H9 (cell line): ENCODE measurements at regions not wholly inside any gene's neighbourhood (a gene's known extent, or its start where the extent isn't known, plus 50 kb on each side); places are given as distances from the start of the nearest gene placed in this dataset.

Source experiments
- DNase-seq: peaks from one replicate; pipeline ENCODE4 v3.0.0-alpha.2; 2017
- H2AFZ ChIP-seq: one replicate; pipeline ENCODE4 v1.6.1; 2013; ENCODE audit warnings: mild to moderate bottlenecking, low read length, control low read depth, moderate library complexity
- H2AK5ac ChIP-seq: 2 replicates; pipeline ENCODE4 v1.6.1; 2013; ENCODE audit warnings: low read length, control low read depth, mixed read lengths; ENCODE audit not compliant: insufficient read length
- H2BK120ac ChIP-seq: one replicate; pipeline ENCODE4 v1.6.1; 2013; ENCODE audit warnings: low read depth, mild to moderate bottlenecking, low read length, control low read depth, inconsistent platforms; ENCODE audit not compliant: poor library complexity, severe bottlenecking
- H2BK12ac ChIP-seq: 2 replicates; pipeline ENCODE4 v1.6.1; 2013; ENCODE audit warnings: low read length, control low read depth, mixed read lengths, low read depth; ENCODE audit not compliant: insufficient read length
- H2BK15ac ChIP-seq: 2 replicates; pipeline ENCODE4 v1.6.1; 2013; ENCODE audit warnings: low read depth, low read length, control low read depth
- H2BK20ac ChIP-seq: one replicate; pipeline ENCODE4 v1.6.1; 2013; ENCODE audit warnings: low read depth, mild to moderate bottlenecking, low read length, control low read depth, inconsistent platforms; ENCODE audit not compliant: poor library complexity, severe bottlenecking
- H2BK5ac ChIP-seq: 2 replicates; pipeline ENCODE4 v1.6.1; 2013; ENCODE audit warnings: low read length, control low read depth, mixed read lengths; ENCODE audit not compliant: insufficient read length
- H3K14ac ChIP-seq: 2 replicates; pipeline ENCODE4 v1.6.1; 2013; ENCODE audit warnings: low read length, control low read depth; ENCODE audit not compliant: insufficient read depth
- H3K18ac ChIP-seq: 2 replicates; pipeline ENCODE4 v1.6.1; 2013; ENCODE audit warnings: low read depth, mild to moderate bottlenecking, mixed read lengths, low read length, control low read depth; ENCODE audit not compliant: insufficient read length
- H3K23ac ChIP-seq: 2 replicates; pipeline ENCODE4 v1.6.1; 2013; ENCODE audit warnings: low read length, control low read depth, mixed read lengths, low read depth; ENCODE audit not compliant: insufficient read length
- H3K23me2 ChIP-seq: 2 replicates; pipeline ENCODE4 v1.6.1; 2013; ENCODE audit warnings: low read depth, mild to moderate bottlenecking, mixed read lengths, low read length, control low read depth; ENCODE audit not compliant: insufficient read length, poor library complexity, severe bottlenecking
- H3K27ac ChIP-seq: 2 replicates; pipeline ENCODE4 v1.5.1; 2013; ENCODE audit warnings: low read length, control low read depth, mixed read lengths, low read depth; ENCODE audit not compliant: insufficient read length
- H3K27me3 ChIP-seq: 2 replicates; pipeline ENCODE4 v1.6.1; 2013; ENCODE audit warnings: low read length, control low read depth, inconsistent platforms; ENCODE audit not compliant: insufficient read depth
- H3K4ac ChIP-seq: 2 replicates; pipeline ENCODE4 v1.6.1; 2013; ENCODE audit warnings: low read depth, mild to moderate bottlenecking, control low read depth, inconsistent platforms, low read length, moderate library complexity
- H3K4me1 ChIP-seq: 2 replicates; pipeline ENCODE4 v1.6.1; 2013; ENCODE audit warnings: low read length, control low read depth, inconsistent platforms; ENCODE audit not compliant: insufficient read depth
- H3K4me2 ChIP-seq: 2 replicates; pipeline ENCODE4 v1.6.1; 2013; ENCODE audit warnings: low read length, control low read depth, mixed read lengths; ENCODE audit not compliant: insufficient read length, insufficient read depth
- H3K56ac ChIP-seq: 2 replicates; pipeline ENCODE4 v1.6.1; 2013; ENCODE audit warnings: low read depth, mild to moderate bottlenecking, mixed read lengths, low read length, control low read depth; ENCODE audit not compliant: insufficient read length
- H3K79me1 ChIP-seq: 2 replicates; pipeline ENCODE4 v1.6.1; 2013; ENCODE audit warnings: low read depth, mild to moderate bottlenecking, moderate library complexity, low read length, control low read depth, inconsistent platforms; ENCODE audit not compliant: insufficient read depth, poor library complexity, severe bottlenecking
- H3K79me2 ChIP-seq: 2 replicates; pipeline ENCODE4 v1.6.1; 2013; ENCODE audit warnings: low read length, control low read depth, inconsistent platforms; ENCODE audit not compliant: insufficient read depth
- H3K9ac ChIP-seq: 2 replicates; pipeline ENCODE4 v1.6.1; 2013; ENCODE audit warnings: low read length, control low read depth, mixed read lengths; ENCODE audit not compliant: insufficient read length; ENCODE audit errors: extremely low read depth
- H3K9me3 ChIP-seq: one replicate; pipeline ENCODE4 v1.6.1; 2013; ENCODE audit warnings: low read depth, low read length, inconsistent platforms; ENCODE audit not compliant: control insufficient read depth
- H3T11ph ChIP-seq: one replicate; pipeline ENCODE4 v1.6.1; 2013; ENCODE audit warnings: mild to moderate bottlenecking, low read length, control low read depth, inconsistent platforms
- H4K20me1 ChIP-seq: one replicate; pipeline ENCODE4 v1.6.1; 2013; ENCODE audit not compliant: control insufficient read depth, insufficient read length, insufficient read depth
- H4K5ac ChIP-seq: 2 replicates; pipeline ENCODE4 v1.6.1; 2013; ENCODE audit warnings: low read depth, mild to moderate bottlenecking, mixed read lengths, low read length, control low read depth; ENCODE audit not compliant: insufficient read length
- H4K8ac ChIP-seq: replicated peaks from 2 replicates; pipeline ENCODE4 v1.6.1; 2013; ENCODE audit warnings: low read length, control low read depth, mixed read lengths, low read depth; ENCODE audit not compliant: insufficient read length
- H4K91ac ChIP-seq: 2 replicates; pipeline ENCODE4 v1.6.1; 2013; ENCODE audit warnings: low read depth, mild to moderate bottlenecking, moderate library complexity, mixed read lengths, low read length, control low read depth; ENCODE audit not compliant: insufficient read length
- H3K27ac Mint-ChIP-seq, 3 experiments: 2 replicates in 2 of 3; 3 replicates in 1 of 3; pipeline ENCODE4 v1.8.0; 2020 to 2021; ENCODE audit warnings: mixed read lengths in 3 of 3, mild to moderate bottlenecking in 1 of 3, moderate library complexity in 1 of 3
- H3K27me3 Mint-ChIP-seq: 2 replicates; pipeline ENCODE4 v1.8.0; 2021; ENCODE audit warnings: low read depth, mild to moderate bottlenecking, moderate library complexity, mixed read lengths
- H3K36me3 Mint-ChIP-seq, 3 experiments: 2 replicates in 2 of 3; 3 replicates in 1 of 3; pipeline ENCODE4 v1.8.0; 2020 to 2021; ENCODE audit warnings: low read depth in 3 of 3, mixed read lengths in 3 of 3; ENCODE audit not compliant: insufficient read depth in 1 of 3
- H3K4me1 Mint-ChIP-seq, 2 experiments: 2 replicates each; pipeline ENCODE4 v1.8.0; 2020; ENCODE audit warnings: mixed read lengths in 2 of 2
- H3K4me3 Mint-ChIP-seq, 2 experiments: 2 replicates in 1 of 2; 3 replicates in 1 of 2; pipeline ENCODE4 v1.8.0; 2020 to 2021; ENCODE audit warnings: mild to moderate bottlenecking in 2 of 2, mixed read lengths in 2 of 2, moderate library complexity in 1 of 2
- H3K9me3 Mint-ChIP-seq, 2 experiments: 2 replicates in 1 of 2; 3 replicates in 1 of 2; pipeline ENCODE4 v1.8.0; 2020; ENCODE audit warnings: mild to moderate bottlenecking in 2 of 2, mixed read lengths in 2 of 2, moderate library complexity in 1 of 2
- WGBS: extraction: QIAGEN DNeasy Blood & Tissue Kit; methylation state at CpG from one replicate; pipeline ENCODE4 v1.1.7; 2013; ENCODE audit warnings: missing lambda C conversion rate, low lambda C conversion rate, mixed read lengths; ENCODE audit not compliant: insufficient read length; ENCODE audit errors: extremely low coverage; 5-methylcytosine and 5-hydroxymethylcytosine counted together
- TF ChIP-seq, protein P1 (sequence below): fragments of 200-600 bp; sonication (generic); conservative IDR thresholded peaks from 3 replicates; pipeline ENCODE4 v1.8.0; 2021; ENCODE audit warnings: antibody characterized with exemption, mild to moderate bottlenecking

DNA sequence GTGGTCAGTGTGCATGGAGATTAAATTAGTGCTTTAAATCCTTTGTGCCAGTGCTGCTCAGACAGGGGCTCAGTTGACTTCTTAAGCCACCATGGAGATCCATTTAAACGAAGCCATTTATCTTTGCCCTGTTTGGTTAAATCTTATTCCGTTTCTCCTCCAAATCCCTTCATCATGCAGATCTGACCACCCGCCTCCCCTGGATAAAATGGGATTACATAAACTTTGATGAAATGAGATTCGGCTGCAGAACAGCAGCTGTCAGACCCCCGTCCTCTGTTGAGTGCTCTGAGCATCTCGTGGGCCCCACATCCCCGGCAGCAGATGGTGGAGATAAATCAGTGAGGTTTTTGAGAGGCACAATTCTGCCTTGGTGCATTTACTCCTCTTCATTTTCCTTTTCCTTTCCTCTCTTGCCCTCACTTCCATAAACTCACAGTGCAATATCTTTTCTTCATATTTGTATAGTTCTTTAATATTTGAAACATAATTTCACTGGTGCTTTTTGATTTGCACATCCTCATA is 84.4 kb upstream of the TWIST2 start:
- no peak for DNase-seq
- H3K14ac ChIP-seq, result no peak overlapping the region
- H3K4me1 ChIP-seq, result no peaks in the 10 kb centered on the region
- H3K23ac ChIP-seq, result no peak overlapping the region
- no peak overlapping the region for H2BK12ac ChIP-seq
- H4K8ac ChIP-seq, result no peak overlapping the region
- H4K91ac ChIP-seq, result no peak overlapping the region
- no CpG with 5 or more reads among the region's 7 CpGs for WGBS
- H4K20me1 ChIP-seq, result no peaks in the 10 kb centered on the region
- H3K79me1 ChIP-seq, result no peaks in the 10 kb centered on the region
- Mint-ChIP-seq H3K4me3 (no peak overlapping the region), H3K27me3 (peaks cover 73% of the 10 kb centered on the region), H3K27ac (no peak overlapping the region), H3K4me1 (peaks cover 0 to 3% of the 10 kb centered on the region in 2 experiments; a peak in 1 of 4 replicates), H3K9me3 (no peaks in the 10 kb centered on the region), H3K36me3 (no peaks in the 10 kb centered on the region)
- H3K4ac ChIP-seq, result no peak overlapping the region
- no peak overlapping the region for H3K27ac ChIP-seq
- no peak overlapping the region for H3K56ac ChIP-seq
- H3K79me2 ChIP-seq, result no peaks in the 10 kb centered on the region
- TF ChIP-seq, protein P1, sequence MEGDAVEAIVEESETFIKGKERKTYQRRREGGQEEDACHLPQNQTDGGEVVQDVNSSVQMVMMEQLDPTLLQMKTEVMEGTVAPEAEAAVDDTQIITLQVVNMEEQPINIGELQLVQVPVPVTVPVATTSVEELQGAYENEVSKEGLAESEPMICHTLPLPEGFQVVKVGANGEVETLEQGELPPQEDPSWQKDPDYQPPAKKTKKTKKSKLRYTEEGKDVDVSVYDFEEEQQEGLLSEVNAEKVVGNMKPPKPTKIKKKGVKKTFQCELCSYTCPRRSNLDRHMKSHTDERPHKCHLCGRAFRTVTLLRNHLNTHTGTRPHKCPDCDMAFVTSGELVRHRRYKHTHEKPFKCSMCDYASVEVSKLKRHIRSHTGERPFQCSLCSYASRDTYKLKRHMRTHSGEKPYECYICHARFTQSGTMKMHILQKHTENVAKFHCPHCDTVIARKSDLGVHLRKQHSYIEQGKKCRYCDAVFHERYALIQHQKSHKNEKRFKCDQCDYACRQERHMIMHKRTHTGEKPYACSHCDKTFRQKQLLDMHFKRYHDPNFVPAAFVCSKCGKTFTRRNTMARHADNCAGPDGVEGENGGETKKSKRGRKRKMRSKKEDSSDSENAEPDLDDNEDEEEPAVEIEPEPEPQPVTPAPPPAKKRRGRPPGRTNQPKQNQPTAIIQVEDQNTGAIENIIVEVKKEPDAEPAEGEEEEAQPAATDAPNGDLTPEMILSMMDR, result no peak
- H3K18ac ChIP-seq, result no peak overlapping the region
- no peaks in the 10 kb centered on the region for H3K9me3 ChIP-seq
- H2AFZ ChIP-seq, result no peak overlapping the region
- H3K9ac ChIP-seq, result no peak overlapping the region
- H2BK120ac ChIP-seq, result no peak overlapping the region
- H4K5ac ChIP-seq, result no peak overlapping the region
- H2BK20ac ChIP-seq, result no peak overlapping the region
- no peak overlapping the region for H2AK5ac ChIP-seq
- H3K27me3 ChIP-seq, result no peaks in the 10 kb centered on the region
- H2BK15ac ChIP-seq, result no peak overlapping the region
- H3K23me2 ChIP-seq, result no peaks in the 10 kb centered on the region
- no peak overlapping the region for H3T11ph ChIP-seq
- no peak overlapping the region for H2BK5ac ChIP-seq
- H3K4me2 ChIP-seq, result no peak overlapping the region
